ENCODE measurements at regions not wholly inside any gene's neighbourhood (a gene's known extent, or its start where the extent isn't known, plus 50 kb on each side); places are given as distances from the start of the nearest gene placed in this dataset.

DNA sequence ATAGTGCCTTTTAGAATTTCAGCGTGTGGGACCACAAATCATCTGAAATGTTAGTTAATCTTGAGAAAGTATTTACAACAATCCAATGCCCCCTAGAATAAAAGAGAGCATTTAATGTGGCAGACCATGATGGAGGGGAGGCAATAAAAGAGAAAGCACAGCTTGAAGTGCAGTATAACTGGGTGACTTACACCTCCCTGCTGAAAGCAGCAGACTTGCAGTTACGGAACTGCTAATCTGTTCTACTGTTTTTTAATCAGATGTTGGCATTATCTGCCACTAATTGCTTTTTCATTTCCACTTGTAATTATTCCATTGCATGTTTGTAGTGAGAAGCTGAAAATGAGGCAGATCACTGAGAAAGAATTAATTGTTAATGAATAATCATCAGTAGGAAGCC, 130.5 kb upstream of the ITGA4 start:
- DNase-seq (ENCODE audit: low spot score): no peak
- CTCF ChIA-PET: interaction anchor here (0.8 kb wide), 1 partner anchor 297 kb away, joined by 5 read pairs; no protein-coding TSS in a partner anchor
- TF ChIP-seq, protein P1, sequence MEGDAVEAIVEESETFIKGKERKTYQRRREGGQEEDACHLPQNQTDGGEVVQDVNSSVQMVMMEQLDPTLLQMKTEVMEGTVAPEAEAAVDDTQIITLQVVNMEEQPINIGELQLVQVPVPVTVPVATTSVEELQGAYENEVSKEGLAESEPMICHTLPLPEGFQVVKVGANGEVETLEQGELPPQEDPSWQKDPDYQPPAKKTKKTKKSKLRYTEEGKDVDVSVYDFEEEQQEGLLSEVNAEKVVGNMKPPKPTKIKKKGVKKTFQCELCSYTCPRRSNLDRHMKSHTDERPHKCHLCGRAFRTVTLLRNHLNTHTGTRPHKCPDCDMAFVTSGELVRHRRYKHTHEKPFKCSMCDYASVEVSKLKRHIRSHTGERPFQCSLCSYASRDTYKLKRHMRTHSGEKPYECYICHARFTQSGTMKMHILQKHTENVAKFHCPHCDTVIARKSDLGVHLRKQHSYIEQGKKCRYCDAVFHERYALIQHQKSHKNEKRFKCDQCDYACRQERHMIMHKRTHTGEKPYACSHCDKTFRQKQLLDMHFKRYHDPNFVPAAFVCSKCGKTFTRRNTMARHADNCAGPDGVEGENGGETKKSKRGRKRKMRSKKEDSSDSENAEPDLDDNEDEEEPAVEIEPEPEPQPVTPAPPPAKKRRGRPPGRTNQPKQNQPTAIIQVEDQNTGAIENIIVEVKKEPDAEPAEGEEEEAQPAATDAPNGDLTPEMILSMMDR (conservative IDR thresholded peaks at IDR 0.05; ENCODE audit: low read depth): no peak
- no peak overlapping the region for H3K27ac ChIP-seq
- POLR2A ChIA-PET (ENCODE audit: low non-redundant PET): no interaction called here

GRCh38 chr2:181330286-181330685, 126.9 kb upstream of the ITGA4 start:
- ChIA-PET POLR2A (ENCODE audit: low non-redundant PET) (no interaction called here), CTCF (no interaction called here)
- no peak overlapping the region for H3K27ac ChIP-seq
- DNase-seq (ENCODE audit: low spot score): no peak
- TF ChIP-seq, protein P1 (conservative IDR thresholded peaks at IDR 0.05; ENCODE audit: low read depth): no peak

- POLR2A ChIA-PET (ENCODE audit: low non-redundant PET): no interaction called here
- CTCF ChIA-PET: no interaction called here
- TF ChIP-seq, protein P1 (conservative IDR thresholded peaks at IDR 0.05; ENCODE audit: low read depth): no peak
- DNase-seq (ENCODE audit: low spot score): no peak
- H3K27ac ChIP-seq: no peak overlapping the region
Measured at GRCh38 chr2:181332044-181332605, 125.1 kb upstream of the ITGA4 start.

DNA sequence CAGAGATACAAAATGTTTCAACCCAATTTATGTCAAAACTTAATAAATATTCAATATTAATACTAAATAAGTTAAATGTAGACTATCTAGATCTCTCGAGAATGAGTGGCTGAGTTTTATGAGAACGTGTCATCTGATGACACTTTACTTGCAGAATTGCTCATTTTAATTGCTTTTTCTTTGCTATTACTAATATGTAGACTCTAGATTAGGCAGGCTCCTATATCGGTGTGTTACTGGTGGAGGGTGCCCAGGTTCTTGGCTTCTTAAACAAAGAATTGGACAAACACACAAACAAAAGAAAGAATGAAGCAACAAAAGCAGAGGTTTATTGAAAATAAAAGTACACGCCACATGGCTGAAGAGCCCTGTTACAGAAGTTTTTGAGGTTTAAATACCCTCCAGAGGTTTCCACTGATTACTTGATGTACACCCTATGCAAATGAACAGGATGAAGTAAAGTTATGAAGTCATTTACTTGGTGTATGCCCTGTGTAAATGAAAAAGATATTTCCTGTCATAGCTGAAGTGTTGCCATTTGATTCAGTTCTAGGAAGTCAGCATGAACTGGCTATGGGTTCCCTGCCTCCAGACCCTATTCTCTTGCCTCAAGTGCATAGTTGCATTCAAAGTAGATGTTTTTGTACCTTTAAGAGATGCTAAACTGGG, 122.9 kb upstream of the ITGA4 start:
- POLR2A ChIA-PET (ENCODE audit: low non-redundant PET): no interaction called here
- no peak overlapping the region for H3K27ac ChIP-seq
- TF ChIP-seq, protein P1 (conservative IDR thresholded peaks at IDR 0.05; ENCODE audit: low read depth): no peak
- CTCF ChIA-PET: no interaction called here
- no peak for DNase-seq (ENCODE audit: low spot score)

DNA sequence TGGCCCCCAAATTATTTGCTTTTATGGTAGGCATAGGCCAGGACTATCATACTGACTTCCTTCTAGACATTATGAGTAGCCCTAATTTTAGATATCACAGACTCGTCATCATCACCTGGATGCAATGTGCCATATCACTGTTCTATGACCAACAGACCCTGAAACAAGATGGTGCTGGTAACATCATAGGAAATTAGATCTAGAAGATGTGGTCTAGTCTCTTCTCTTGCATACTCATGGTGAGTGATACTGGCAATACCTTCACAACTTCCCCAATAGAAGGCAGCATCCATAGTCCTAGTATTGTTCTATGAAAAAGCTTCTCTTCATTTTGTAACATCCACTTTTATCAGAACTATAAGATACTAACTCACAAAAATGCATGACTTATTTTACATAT, 116.3 kb upstream of the ITGA4 start:
- ChIA-PET POLR2A (ENCODE audit: low non-redundant PET) (no interaction called here), CTCF (no interaction called here)

GRCh38 chr2:181341855-181342600, 115.2 kb upstream of the ITGA4 start:
- H3K27ac ChIP-seq: no peak overlapping the region
- POLR2A ChIA-PET (ENCODE audit: low non-redundant PET): no interaction called here
- TF ChIP-seq, protein P1 (conservative IDR thresholded peaks at IDR 0.05; ENCODE audit: low read depth): no peak

More for the DNA sequence above, 116.3 kb upstream of the ITGA4 start:
- TF ChIP-seq, protein P1 (conservative IDR thresholded peaks at IDR 0.05; ENCODE audit: low read depth): no peak
- no peak overlapping the region for H3K27ac ChIP-seq
- no peak for DNase-seq (ENCODE audit: low spot score)

More at GRCh38 chr2:181341855-181342600, 115.2 kb upstream of the ITGA4 start:
- CTCF ChIA-PET: no interaction called here
- DNase-seq (ENCODE audit: low spot score): no peak
